ENCODE measurements at regions not wholly inside any gene's neighbourhood (a gene's known extent, or its start where the extent isn't known, plus 50 kb on each side); places are given as distances from the start of the nearest gene placed in this dataset.

GRCh38 chr7:98701372-98701771 lies 84.3 kb downstream of the NPTX2 start:
- DNase-seq (no peak), ATAC-seq (no peak)
- Histone ChIP-seq H3K27ac (ENCODE audit: low read length) (no peak overlapping the region), H3K79me2 (ENCODE audit: low read length) (no peaks in the 10 kb centered on the region), H4K20me1 (ENCODE audit: low read length) (no peaks in the 10 kb centered on the region), H3K27me3 (ENCODE audit: low read length) (peaks cover 24% of the 10 kb centered on the region), H3K9me2 (replicated peaks; ENCODE audit: low read length) (no peaks in the 10 kb centered on the region), H3K4me2 (ENCODE audit: low read length) (no peak overlapping the region), H3K9ac (ENCODE audit: low read length) (no peak overlapping the region), H3K9me3 (ENCODE audit: low read length) (0 out of 2 replicates have a peak, but pooled peaks cover 3% of the 10 kb centered on the region), H3K4me3 (ENCODE audit: low read length) (no peak overlapping the region), H3K4me1 (ENCODE audit: insufficient read depth, low read length) (no peaks in the 10 kb centered on the region), H2AFZ (ENCODE audit: low read length) (no peak overlapping the region), H3K36me3 (ENCODE audit: low read depth, low read length) (no peaks in the 10 kb centered on the region), H3F3A (ENCODE audit: low read length, unreplicated experiment) (no peaks in the 10 kb centered on the region)
- TF ChIP-seq EZH2phosphoT487 (IDR thresholded peaks at IDR 0.05; ENCODE audit: borderline replicate concordance, low read length) (no peak), EZH2 (IDR thresholded peaks at IDR 0.05; ENCODE audit: low read length, unreplicated experiment) (no peak)
- TF ChIP-seq, protein P1, sequence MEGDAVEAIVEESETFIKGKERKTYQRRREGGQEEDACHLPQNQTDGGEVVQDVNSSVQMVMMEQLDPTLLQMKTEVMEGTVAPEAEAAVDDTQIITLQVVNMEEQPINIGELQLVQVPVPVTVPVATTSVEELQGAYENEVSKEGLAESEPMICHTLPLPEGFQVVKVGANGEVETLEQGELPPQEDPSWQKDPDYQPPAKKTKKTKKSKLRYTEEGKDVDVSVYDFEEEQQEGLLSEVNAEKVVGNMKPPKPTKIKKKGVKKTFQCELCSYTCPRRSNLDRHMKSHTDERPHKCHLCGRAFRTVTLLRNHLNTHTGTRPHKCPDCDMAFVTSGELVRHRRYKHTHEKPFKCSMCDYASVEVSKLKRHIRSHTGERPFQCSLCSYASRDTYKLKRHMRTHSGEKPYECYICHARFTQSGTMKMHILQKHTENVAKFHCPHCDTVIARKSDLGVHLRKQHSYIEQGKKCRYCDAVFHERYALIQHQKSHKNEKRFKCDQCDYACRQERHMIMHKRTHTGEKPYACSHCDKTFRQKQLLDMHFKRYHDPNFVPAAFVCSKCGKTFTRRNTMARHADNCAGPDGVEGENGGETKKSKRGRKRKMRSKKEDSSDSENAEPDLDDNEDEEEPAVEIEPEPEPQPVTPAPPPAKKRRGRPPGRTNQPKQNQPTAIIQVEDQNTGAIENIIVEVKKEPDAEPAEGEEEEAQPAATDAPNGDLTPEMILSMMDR (conservative IDR thresholded peaks at IDR 0.05; ENCODE audit: low read depth, low read length) = no peak
- BruUV-seq (replicated peaks) = no TSS peak
- intact Hi-C loops (cut with micrococcal nuclease) = no loop called here
- ChIA-PET CTCF (no interaction called here), POLR2A (ENCODE audit: unreplicated experiment) (no interaction called here)

DNA sequence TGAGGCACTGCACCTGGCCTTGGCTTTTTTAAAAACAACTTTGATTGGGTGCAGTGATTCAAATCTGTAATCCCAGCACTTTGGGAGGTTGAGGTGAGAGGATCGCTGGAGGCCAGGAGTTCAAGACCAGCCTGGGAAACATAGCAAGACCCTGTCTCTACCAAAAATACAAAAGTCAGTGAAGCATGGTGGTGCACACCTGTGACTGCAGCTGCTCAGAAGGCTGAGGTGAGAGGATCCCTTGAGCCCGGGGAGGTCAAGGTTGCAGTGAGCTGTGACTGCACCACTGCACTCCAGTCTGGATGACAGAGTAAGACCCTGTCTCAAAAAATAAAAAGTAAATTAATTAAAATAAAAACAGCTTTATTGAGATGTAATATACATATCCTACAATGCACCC lies 84.9 kb downstream of the NPTX2 start:
- no peak overlapping the region for H3K9ac ChIP-seq (ENCODE audit: low read length)
- H3K36me3 ChIP-seq (ENCODE audit: low read depth, low read length) = no peaks in the 10 kb centered on the region
- H3K27ac ChIP-seq (ENCODE audit: low read length) = no peak overlapping the region
- H3K4me3 ChIP-seq (ENCODE audit: low read length) = no peak overlapping the region
- H4K20me1 ChIP-seq (ENCODE audit: low read length) = no peaks in the 10 kb centered on the region
- ATAC-seq = no peak
- H3K79me2 ChIP-seq (ENCODE audit: low read length) = no peaks in the 10 kb centered on the region
- no peak overlapping the region for H2AFZ ChIP-seq (ENCODE audit: low read length)
- no peak for DNase-seq
- intact Hi-C loops (cut with micrococcal nuclease) = no loop called here
- H3F3A ChIP-seq (ENCODE audit: low read length, unreplicated experiment) = no peaks in the 10 kb centered on the region
- POLR2A ChIA-PET (ENCODE audit: unreplicated experiment) = no interaction called here
- no peak overlapping the region for H3K4me2 ChIP-seq (ENCODE audit: low read length)
- TF ChIP-seq, protein P1 (conservative IDR thresholded peaks at IDR 0.05; ENCODE audit: low read depth, low read length) = no peak
- TF ChIP-seq EZH2 (IDR thresholded peaks at IDR 0.05; ENCODE audit: low read length, unreplicated experiment) = no peak
- CTCF ChIA-PET = no interaction called here
- H3K4me1 ChIP-seq (ENCODE audit: insufficient read depth, low read length) = no peaks in the 10 kb centered on the region
- no peaks in the 10 kb centered on the region for H3K9me2 ChIP-seq (replicated peaks; ENCODE audit: low read length)
- peaks cover 22% of the 10 kb centered on the region for H3K27me3 ChIP-seq (ENCODE audit: low read length)
- H3K9me3 ChIP-seq (ENCODE audit: low read length) = no peaks in the 10 kb centered on the region
- BruUV-seq (replicated peaks) = no TSS peak

GRCh38 chr7:98703916-98704315 lies 86.8 kb downstream of the NPTX2 start:
- no TSS peak for BruUV-seq (replicated peaks)
- no peaks in the 10 kb centered on the region for H3K4me1 ChIP-seq (ENCODE audit: insufficient read depth, low read length)
- no peak overlapping the region for H3K27ac ChIP-seq (ENCODE audit: low read length)
- H3K9me3 ChIP-seq (ENCODE audit: low read length) = no peaks in the 10 kb centered on the region
- CTCF ChIA-PET = no interaction called here
- H3K4me3 ChIP-seq (ENCODE audit: low read length) = no peak overlapping the region
- H3K4me2 ChIP-seq (ENCODE audit: low read length) = no peak overlapping the region
- no peaks in the 10 kb centered on the region for H3K9me2 ChIP-seq (replicated peaks; ENCODE audit: low read length)
- no peaks in the 10 kb centered on the region for H4K20me1 ChIP-seq (ENCODE audit: low read length)
- no peak for DNase-seq
- TF ChIP-seq, protein P1 (conservative IDR thresholded peaks at IDR 0.05; ENCODE audit: low read depth, low read length) = no peak
- TF ChIP-seq EZH2phosphoT487 (IDR thresholded peaks at IDR 0.05; ENCODE audit: borderline replicate concordance, low read length) (no peak), EZH2 (IDR thresholded peaks at IDR 0.05; ENCODE audit: low read length, unreplicated experiment) (no peak)
- no peak overlapping the region for H3K9ac ChIP-seq (ENCODE audit: low read length)
- POLR2A ChIA-PET (ENCODE audit: unreplicated experiment) = interaction anchor here (0.5 kb wide), 1 partner anchor 46 kb away, joined by 8 read pairs; no protein-coding TSS in a partner anchor
- no peaks in the 10 kb centered on the region for H3K79me2 ChIP-seq (ENCODE audit: low read length)
- ATAC-seq = no peak
- H3K27me3 ChIP-seq (ENCODE audit: low read length) = peaks cover 22% of the 10 kb centered on the region
- no peaks in the 10 kb centered on the region for H3K36me3 ChIP-seq (ENCODE audit: low read depth, low read length)
- no peaks in the 10 kb centered on the region for H3F3A ChIP-seq (ENCODE audit: low read length, unreplicated experiment)
- intact Hi-C loops (cut with micrococcal nuclease) = no loop called here
- no peak overlapping the region for H2AFZ ChIP-seq (ENCODE audit: low read length)

Measured in PC-3 (cell line).